MM.1S (cell line): ENCODE measurements at regions not wholly inside any gene's neighbourhood (a gene's known extent, or its start where the extent isn't known, plus 50 kb on each side); places are given as distances from the start of the nearest gene placed in this dataset.

Source experiments
- CTCF ChIP-seq: fragments of 300-600 bp; sonication (generic); IDR thresholded peaks from 2 replicates; pipeline ENCODE4 v1.5.1; 2016; ENCODE audit warnings: antibody characterized with exemption, low read length, mixed read lengths
- EZH2 ChIP-seq: fragments of 300-600 bp; sonication (generic); optimal IDR thresholded peaks from 2 replicates; pipeline ENCODE3; 2017; ENCODE audit warnings: low read depth, mild to moderate bottlenecking, antibody characterized with exemption, low read length, mixed read lengths
- EZH2phosphoT487 ChIP-seq: fragments of 300-600 bp; sonication (generic); IDR thresholded peaks from 2 replicates; pipeline ENCODE4 v1.6.1; 2018; ENCODE audit warnings: antibody characterized with exemption, low read length

GRCh38 chr2:225996462-225996828 lies 596.9 kb downstream of the NYAP2 start:
- TF ChIP-seq EZH2 (no peak), EZH2phosphoT487 (no peak), CTCF (no peak)
